Vagina (tissue), 2 donors: ENCODE measurements at regions not wholly inside any gene's neighbourhood (a gene's known extent, or its start where the extent isn't known, plus 50 kb on each side); places are given as distances from the start of the nearest gene placed in this dataset.

Source experiments
- DNase-seq, 2 donors: peaks; one replicate each; pipeline ENCODE4 v3.0.0-alpha.2; 2017; ENCODE audit errors: extremely low spot score in 2 of 2
- H3K27ac ChIP-seq: fragments of 200-600 bp; sonication (generic); one replicate; pipeline ENCODE4 v1.5.1; 2019
- H3K27me3 ChIP-seq: fragments of 200-600 bp; sonication (generic); one replicate; pipeline ENCODE4 v1.5.1; 2019
- H3K36me3 ChIP-seq, 2 donors: fragments of 200-600 bp; sonication (generic); one replicate each; pipeline ENCODE4 v1.5.1; 2017 to 2019
- H3K4me1 ChIP-seq: fragments of 200-600 bp; sonication (generic); one replicate; pipeline ENCODE4 v1.5.1; 2019
- H3K4me3 ChIP-seq, 2 donors: fragments of 200-600 bp; sonication (generic); 1 replicate in 1 of 2; 2 replicates in 1 of 2; pipeline ENCODE4 v1.5.1; 2016 to 2019
- H3K9me3 ChIP-seq: fragments of 200-600 bp; sonication (generic); one replicate; pipeline ENCODE4 v1.5.1; 2019
- CTCF ChIP-seq, 3 experiments: fragments of 450-650 bp in 2 of 3; fragments of 200-600 bp in 1 of 3; sonication (generic) in 1 of 3; IDR thresholded peaks; one replicate each; pipeline ENCODE4 v1.5.1; 2017 to 2019; ENCODE audit warnings: antibody characterized with exemption in 3 of 3, mild to moderate bottlenecking in 2 of 3, moderate library complexity in 2 of 3
- POLR2A ChIP-seq, 2 donors: fragments of 450-650 bp; IDR thresholded peaks; one replicate each; pipeline ENCODE4 v1.6.1; 2017; ENCODE audit warnings: antibody characterized with exemption in 2 of 2, mild to moderate bottlenecking in 2 of 2, moderate library complexity in 2 of 2
- POLR2AphosphoS5 ChIP-seq, 2 donors: sonication (generic); formaldehyde crosslinking; IDR thresholded peaks; one replicate each; pipeline ENCODE4 v1.9.0; 2017; ENCODE audit warnings: antibody characterized with exemption in 2 of 2, mild to moderate bottlenecking in 2 of 2, low read depth in 1 of 2; ENCODE audit not compliant: insufficient read depth in 1 of 2
- intact Hi-C: fragments of 100-400 bp; cut with DNase I; formaldehyde crosslinking; loops from one replicate; pipeline ENCODE4 v1.15.1; 2023

GRCh38 chr4:38537666-38538065 lies 126.3 kb upstream of the KLF3 start:
- Histone ChIP-seq H3K27ac (no peak overlapping the region), H3K4me1 (no peaks in the 10 kb centered on the region), H3K36me3 (no peaks in the 10 kb centered on the region), H3K27me3 (no peaks in the 10 kb centered on the region), H3K4me3 (no peak overlapping the region), H3K9me3 (no peaks in the 10 kb centered on the region)
- intact Hi-C loops: no loop called here
- DNase-seq: no peak
- TF ChIP-seq CTCF (IDR thresholded peaks at IDR 0.05) (no peak), POLR2AphosphoS5 (IDR thresholded peaks at IDR 0.05; ENCODE audit: insufficient read depth in 1 of 2, low read depth in 1 of 2) (no peak), POLR2A (IDR thresholded peaks at IDR 0.05) (no peak)

DNA sequence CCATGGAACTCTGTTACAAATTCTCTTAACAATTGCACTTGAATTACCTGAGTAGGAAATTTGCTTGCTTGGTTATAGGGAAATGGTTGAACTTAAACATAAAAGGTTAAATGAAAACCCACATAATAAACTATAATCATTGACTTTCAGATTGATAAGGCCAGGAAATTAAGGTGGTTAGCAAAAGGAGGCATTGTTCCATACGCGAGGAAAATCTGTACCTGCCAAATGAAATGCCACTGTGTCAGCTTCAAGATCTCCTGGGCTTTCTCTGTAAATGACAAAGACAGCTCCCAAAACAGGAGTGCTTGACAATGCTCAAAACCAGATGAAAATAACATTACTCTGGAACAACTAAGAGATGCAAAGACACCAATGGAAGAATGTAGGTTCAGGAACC lies 125.5 kb upstream of the KLF3 start:
- H3K27ac ChIP-seq: no peak overlapping the region
- no peak for DNase-seq

DNA sequence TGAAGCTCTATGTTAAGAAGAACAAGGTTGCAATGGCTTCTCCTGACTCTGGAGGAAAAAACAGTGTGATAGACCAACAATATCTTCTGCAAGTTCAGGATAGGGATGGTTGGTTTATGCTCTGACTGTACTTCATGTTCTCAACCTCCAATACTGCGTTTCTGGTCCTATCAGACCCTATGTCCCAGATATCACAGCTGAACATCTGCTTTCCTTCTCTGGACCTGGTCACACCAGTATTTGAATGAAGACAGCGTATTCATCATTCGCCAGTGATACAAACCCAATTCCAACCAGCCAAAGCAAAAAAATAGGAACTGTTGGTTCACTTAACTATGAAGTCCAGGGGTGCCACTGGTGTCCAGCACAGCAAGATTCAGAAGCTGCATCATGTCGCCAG lies 124.5 kb upstream of the KLF3 start:
- intact Hi-C loops: no loop called here
- Histone ChIP-seq H3K27ac (no peak overlapping the region), H3K36me3 (no peaks in the 10 kb centered on the region), H3K27me3 (no peaks in the 10 kb centered on the region), H3K4me1 (no peaks in the 10 kb centered on the region), H3K4me3 (no peak overlapping the region), H3K9me3 (no peaks in the 10 kb centered on the region)
- no peak for DNase-seq
- TF ChIP-seq POLR2AphosphoS5 (IDR thresholded peaks at IDR 0.05; ENCODE audit: insufficient read depth in 1 of 2, low read depth in 1 of 2) (no peak), POLR2A (IDR thresholded peaks at IDR 0.05) (no peak), CTCF (IDR thresholded peaks at IDR 0.05) (no peak)

More for the DNA sequence above, 125.5 kb upstream of the KLF3 start:
- H3K36me3 ChIP-seq: no peaks in the 10 kb centered on the region
- intact Hi-C loops: no loop called here
- H3K4me1 ChIP-seq: no peaks in the 10 kb centered on the region
- H3K27me3 ChIP-seq: no peaks in the 10 kb centered on the region
- no peak for TF ChIP-seq POLR2A (IDR thresholded peaks at IDR 0.05)
- no peak for TF ChIP-seq CTCF (IDR thresholded peaks at IDR 0.05)
- no peak for TF ChIP-seq POLR2AphosphoS5 (IDR thresholded peaks at IDR 0.05; ENCODE audit: insufficient read depth in 1 of 2, low read depth in 1 of 2)
- H3K4me3 ChIP-seq: no peak overlapping the region
- no peaks in the 10 kb centered on the region for H3K9me3 ChIP-seq

DNA sequence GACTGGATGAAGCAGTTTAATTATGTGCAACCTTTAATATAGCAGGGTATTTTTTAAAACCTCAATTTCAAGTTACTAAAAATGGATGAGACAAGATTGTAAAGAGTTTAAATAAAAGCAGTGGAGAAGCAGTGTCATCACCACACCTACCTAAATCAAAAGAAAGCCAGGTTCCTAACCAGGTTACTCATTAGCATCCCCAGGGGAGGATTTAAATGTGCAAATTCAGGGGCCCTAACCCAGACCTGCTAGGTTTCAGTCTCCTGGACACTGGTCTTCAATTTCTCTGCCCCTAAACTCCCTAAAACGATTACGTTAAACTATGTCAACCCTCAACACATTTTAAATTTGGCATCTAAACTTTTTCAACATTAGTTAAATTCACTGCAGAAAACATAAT lies 116.9 kb upstream of the KLF3 start:
- H3K36me3 ChIP-seq: no peaks in the 10 kb centered on the region
- no peak overlapping the region for H3K27ac ChIP-seq
- no peaks in the 10 kb centered on the region for H3K9me3 ChIP-seq
- intact Hi-C loops: no loop called here
- no peak overlapping the region for H3K4me3 ChIP-seq
- no peak for TF ChIP-seq POLR2AphosphoS5 (IDR thresholded peaks at IDR 0.05; ENCODE audit: insufficient read depth in 1 of 2, low read depth in 1 of 2)
- no peak for TF ChIP-seq CTCF (IDR thresholded peaks at IDR 0.05)
- TF ChIP-seq POLR2A (IDR thresholded peaks at IDR 0.05): no peak
- H3K4me1 ChIP-seq: no peaks in the 10 kb centered on the region
- DNase-seq: no peak
- no peaks in the 10 kb centered on the region for H3K27me3 ChIP-seq

DNA sequence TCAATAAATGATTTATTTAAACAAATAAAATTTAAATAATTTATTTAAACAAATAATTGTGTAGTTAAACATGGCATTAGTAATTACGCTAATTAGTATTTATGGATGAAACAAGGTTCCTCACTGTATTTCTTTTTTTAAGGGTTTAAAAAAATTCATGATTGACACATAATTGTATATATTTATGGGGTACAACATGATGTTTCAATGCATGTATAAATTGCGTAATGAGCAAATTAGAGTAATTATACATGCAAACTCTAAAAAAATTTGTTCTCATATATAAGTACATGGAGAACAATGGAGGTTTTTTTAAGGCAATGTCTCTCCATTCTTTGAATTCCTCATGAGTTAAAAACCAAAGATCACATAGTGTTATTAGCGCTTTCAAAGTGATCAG lies 115.7 kb upstream of the KLF3 start:
- Histone ChIP-seq H3K4me3 (no peak overlapping the region), H3K9me3 (no peaks in the 10 kb centered on the region), H3K27me3 (no peaks in the 10 kb centered on the region), H3K4me1 (no peaks in the 10 kb centered on the region), H3K36me3 (no peaks in the 10 kb centered on the region), H3K27ac (no peak overlapping the region)
- no peak for DNase-seq
- TF ChIP-seq POLR2AphosphoS5 (IDR thresholded peaks at IDR 0.05; ENCODE audit: insufficient read depth in 1 of 2, low read depth in 1 of 2) (no peak), POLR2A (IDR thresholded peaks at IDR 0.05) (no peak), CTCF (IDR thresholded peaks at IDR 0.05) (no peak)
- intact Hi-C loops: no loop called here
